K562 (cell line): ENCODE measurements at regions not wholly inside any gene's neighbourhood (a gene's known extent, or its start where the extent isn't known, plus 50 kb on each side); places are given as distances from the start of the nearest gene placed in this dataset.

Experiments used
- ATAC-seq: fragments of 200-7000 bp; cut with Tn5 transposase; 3 replicates; pipeline ENCODE4 v1.9.1; 2020; ENCODE audit warnings: moderate library complexity
- BruUV-seq: library from RNA; stranded (reverse); fragments of 400-500 nt; replicated peaks from 2 replicates; lab custom pipeline; 2021; lab: Mats Ljungman, UMichigan
- CTCF ChIA-PET: fragments of 300-600 bp; formaldehyde crosslinking; extraction: SDS; loops from one replicate; lab custom pipeline; 2021; ENCODE audit warnings: low intra/inter-chr PET ratio; lab: Yijun Ruan, JAX
- POLR2A ChIA-PET: fragments of 300-600, 350-650 bp; sonication (Branson Sonifier 250); formaldehyde crosslinking; extraction: SDS; loops from one replicate; lab custom pipeline; 2021; ENCODE audit warnings: antibody characterized with exemption, inconsistent platforms; lab: Yijun Ruan, JAX
- DNase-seq, 4 experiments: peaks; one replicate each; pipeline versions ENCODE4 v3.0.0 to v3.0.0-alpha.2; 2011 to 2018; ENCODE audit warnings: low spot score in 3 of 4, mixed read lengths in 3 of 4; ENCODE audit errors: extremely low read depth in 1 of 4
- FAIRE-seq: peaks from 2 replicates; lab custom pipeline; 2011; peaks lifted over from hg19 to GRCh38; lab: Jason Lieb, UNC
- H2AFZ ChIP-seq: 2 replicates; pipeline ENCODE4 v1.6.0; 2011; ENCODE audit warnings: low read depth, low read length, control low read depth, inconsistent platforms
- H3K27ac ChIP-seq: fragments of 200-600 bp; 3 replicates; pipeline ENCODE4 v1.8.0; 2011; ENCODE audit warnings: low read depth, mild to moderate bottlenecking, control low read depth, inconsistent platforms, low read length, moderate library complexity, mixed read lengths; ENCODE audit errors: extremely low read depth
- H3K27me3 ChIP-seq, 2 experiments: fragments of 300-600 bp in 1 of 2; 2 replicates in 1 of 2; 3 replicates in 1 of 2; pipeline versions ENCODE4 v1.6.0 to v1.8.0; 2011; ENCODE audit warnings: inconsistent platforms in 2 of 2, low read length in 2 of 2, mild to moderate bottlenecking in 1 of 2, mixed read lengths in 1 of 2, moderate library complexity in 1 of 2; ENCODE audit not compliant: control insufficient read depth in 2 of 2, insufficient read depth in 2 of 2
- H3K36me3 ChIP-seq: fragments of 300-600 bp; 3 replicates; pipeline ENCODE4 v1.8.0; 2011; ENCODE audit warnings: mild to moderate bottlenecking, low read length, inconsistent platforms; ENCODE audit not compliant: control insufficient read depth, insufficient read depth
- H3K4me1 ChIP-seq, 2 experiments: fragments of 200-600 bp in 1 of 2; replicated peaks in 1 of 2; 2 replicates in 1 of 2; 3 replicates in 1 of 2; pipeline versions ENCODE4 v1.5.1 to v1.8.0; 2011; ENCODE audit warnings: inconsistent platforms in 2 of 2, low read length in 2 of 2, mild to moderate bottlenecking in 1 of 2, mixed read lengths in 1 of 2, moderate library complexity in 1 of 2; ENCODE audit not compliant: control insufficient read depth in 2 of 2, insufficient read depth in 2 of 2
- H3K4me2 ChIP-seq: 2 replicates; pipeline ENCODE4 v1.6.1; 2011; ENCODE audit warnings: low read length, control low read depth, inconsistent platforms, mixed read lengths; ENCODE audit not compliant: insufficient read depth
- H3K4me3 ChIP-seq: fragments of 200-600 bp; sonication (generic), shearing (Covaris generic); 2 replicates; pipeline ENCODE4 v1.5.1; 2016; ENCODE audit warnings: control low read depth, inconsistent platforms
- H3K79me2 ChIP-seq: fragments of 200-600 bp; 3 replicates; pipeline ENCODE4 v1.8.0; 2011; ENCODE audit warnings: low read length, inconsistent platforms; ENCODE audit not compliant: control insufficient read depth, insufficient read depth
- H3K9ac ChIP-seq, 2 experiments: 2 replicates each; pipeline versions ENCODE4 v1.6.0 to v1.6.1; 2011; ENCODE audit warnings: low read depth in 2 of 2, low read length in 2 of 2, control low read depth in 1 of 2, inconsistent platforms in 1 of 2, mild to moderate bottlenecking in 1 of 2, mixed read lengths in 1 of 2; ENCODE audit not compliant: insufficient read depth in 1 of 2
- H3K9me1 ChIP-seq: one replicate; pipeline ENCODE4 v1.6.0; 2011; ENCODE audit warnings: inconsistent platforms, mild to moderate bottlenecking, low read length, moderate library complexity; ENCODE audit not compliant: control insufficient read depth, insufficient read depth
- H3K9me3 ChIP-seq: replicated peaks from 2 replicates; pipeline ENCODE4 v1.5.1; 2011; ENCODE audit warnings: low read depth, low read length, inconsistent platforms; ENCODE audit not compliant: control insufficient read depth, insufficient read depth
- H4K20me1 ChIP-seq: replicated peaks from 2 replicates; pipeline ENCODE4 v1.6.1; 2011; ENCODE audit warnings: low read length, inconsistent platforms, mixed read lengths; ENCODE audit not compliant: control insufficient read depth, insufficient read depth
- BACH1 ChIP-seq: fragments of 200-800 bp; sonication (Bioruptor generic); IDR thresholded peaks from 2 replicates; pipeline ENCODE4 v1.6.1; 2016; ENCODE audit warnings: missing genetic modification characterization, missing compliant biosample characterization
- BCL6 ChIP-seq: fragments of 250-450 bp; sonication (Bioruptor Pico); IDR thresholded peaks from 2 replicates; pipeline ENCODE4 v1.4.0; 2020
- EZH2 ChIP-seq: IDR thresholded peaks from 2 replicates; pipeline ENCODE4 v1.6.1; 2012; ENCODE audit warnings: low read depth, mild to moderate bottlenecking, inconsistent platforms, low read length, borderline replicate concordance
- NFRKB ChIP-seq: fragments of 450-650 bp; IDR thresholded peaks from 2 replicates; pipeline ENCODE4 v1.6.1; 2016; ENCODE audit warnings: low read depth
- POLR2B ChIP-seq: fragments of 450-650 bp; IDR thresholded peaks from 2 replicates; pipeline ENCODE4 v1.6.1; 2018; ENCODE audit warnings: low read depth; ENCODE audit not compliant: partially characterized antibody
- ZNF121 ChIP-seq: sonication (generic); formaldehyde crosslinking; conservative IDR thresholded peaks from 2 replicates; pipeline ENCODE4 v1.8.0; 2022; ENCODE audit warnings: missing genetic modification reagents
- ZNF695 ChIP-seq: fragments of 450-650 bp; formaldehyde crosslinking; IDR thresholded peaks from 2 replicates; pipeline ENCODE4 v1.4.0; 2020; ENCODE audit warnings: mild to moderate bottlenecking, moderate library complexity
- WGBS: fragments of 100-300 bp; shearing (Covaris generic); methylation state at CpG from one replicate; pipeline ENCODE4 v1.1.6; 2016; ENCODE audit warnings: low coverage, mixed read lengths; ENCODE audit not compliant: insufficient coverage; ENCODE audit errors: missing lambda C conversion rate; 5-methylcytosine and 5-hydroxymethylcytosine counted together
- in situ Hi-C: fragments of 300-500 bp; cut with MboI; formaldehyde crosslinking; loops from 4 replicates; pipeline ENCODE4 v1.15.0; 2018; ENCODE audit warnings: inconsistent platforms, mixed read lengths
- intact Hi-C: fragments of 100-400 bp; cut with micrococcal nuclease; formaldehyde crosslinking; loops from 2 replicates; pipeline ENCODE4 v1.14.2; 2022
- TF ChIP-seq, protein P1 (sequence below): fragments of 450-650 bp; formaldehyde crosslinking; IDR thresholded peaks from 2 replicates; pipeline ENCODE4 v1.4.0; 2022; ENCODE audit warnings: missing genetic modification characterization
- TF ChIP-seq, protein P2 (sequence below): sonication (generic); formaldehyde crosslinking; IDR thresholded peaks from 2 replicates; pipeline ENCODE4 v1.8.0; 2023; ENCODE audit warnings: missing genetic modification reagents, mild to moderate bottlenecking, borderline replicate concordance

DNA sequence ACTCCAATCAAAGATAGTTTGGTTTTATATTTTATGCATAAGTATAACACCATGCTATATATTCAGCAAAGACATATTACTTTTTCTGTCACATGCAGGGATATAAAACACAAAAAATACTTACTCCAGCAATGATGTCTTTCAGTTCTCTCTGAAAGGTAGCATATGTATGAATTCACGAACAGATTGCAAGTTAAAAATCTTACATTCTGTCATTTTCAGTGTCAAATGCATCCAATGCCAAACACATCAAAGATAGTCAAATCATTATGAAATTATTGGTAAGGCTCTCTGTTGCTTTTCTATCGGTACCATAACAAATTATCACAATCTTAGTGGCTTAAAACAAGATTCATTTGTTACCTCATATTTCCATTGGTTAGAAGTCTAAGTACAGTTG lies 492.0 kb upstream of the KIF2B start:
- Histone ChIP-seq H3K9me3 (no peaks in the 10 kb centered on the region; the same call in 1 of the 2 replicates), H3K27me3 (no peaks in the 10 kb centered on the region), H3K4me3 (no peak overlapping the region), H2AFZ (no peak overlapping the region), H4K20me1 (no peaks in the 10 kb centered on the region), H3K36me3 (no peaks in the 10 kb centered on the region), H3K9me1 (no peaks in the 10 kb centered on the region), H3K79me2 (no peaks in the 10 kb centered on the region), H3K4me2 (no peak overlapping the region), H3K9ac (no peak overlapping the region), H3K4me1 (no peaks in the 10 kb centered on the region), H3K27ac (no peak overlapping the region)
- no peak for TF ChIP-seq ZNF121 (CRISPR knock-in tag)
- DNase-seq (no peak), FAIRE-seq (no peak), ATAC-seq (no peak)
- in situ Hi-C loops = no loop called here
- intact Hi-C loops = no loop called here
- BruUV-seq = no TSS peak
- ChIA-PET POLR2A (no interaction called here), CTCF (no interaction called here)
- WGBS = 0% methylated on average over 2 of the region's 2 CpGs

DNA sequence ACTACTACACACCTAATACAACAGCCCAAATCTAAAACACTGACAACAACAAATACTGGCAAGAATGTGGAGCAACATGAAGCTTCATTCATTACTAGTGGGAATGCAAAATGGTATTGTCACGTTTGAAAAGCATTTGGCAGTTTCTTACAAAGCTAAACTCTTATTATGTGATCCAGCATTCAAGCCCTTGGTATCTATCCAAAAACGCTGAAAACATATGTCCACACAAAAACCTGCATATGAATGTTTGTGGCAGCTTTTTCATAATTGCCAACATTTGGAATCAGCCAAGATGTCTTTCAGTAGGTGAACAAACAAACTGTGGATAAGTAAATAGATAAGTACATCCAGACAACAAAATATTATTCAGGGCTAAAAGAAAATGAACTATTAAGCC lies 501.1 kb upstream of the KIF2B start:
- POLR2A ChIA-PET = no interaction called here
- no peaks in the 10 kb centered on the region for H3K79me2 ChIP-seq
- CTCF ChIA-PET = no interaction called here
- no peaks in the 10 kb centered on the region for H3K27me3 ChIP-seq
- no peak overlapping the region for H3K4me3 ChIP-seq
- H3K4me1 ChIP-seq = no peaks in the 10 kb centered on the region
- H3K9me1 ChIP-seq = no peaks in the 10 kb centered on the region
- H3K9ac ChIP-seq = no peak overlapping the region
- no TSS peak for BruUV-seq
- H4K20me1 ChIP-seq = no peaks in the 10 kb centered on the region
- H2AFZ ChIP-seq = no peak overlapping the region
- intact Hi-C loops (no loop called here), in situ Hi-C loops (no loop called here)
- no peak overlapping the region for H3K27ac ChIP-seq
- no peak overlapping the region for H3K4me2 ChIP-seq
- DNase-seq (no peak), FAIRE-seq (no peak), ATAC-seq (no peak)
- WGBS = 3% methylated on average over 2 of the region's 2 CpGs
- no peaks in the 10 kb centered on the region for H3K36me3 ChIP-seq
- no peaks in the 10 kb centered on the region for H3K9me3 ChIP-seq
- TF ChIP-seq ZNF695 (CRISPR knock-in tag) = no peak
- no peak for TF ChIP-seq BCL6 (CRISPR knock-in tag)
- no peak for TF ChIP-seq NFRKB
- no peak for TF ChIP-seq BACH1 (tag)
- TF ChIP-seq, protein P1, sequence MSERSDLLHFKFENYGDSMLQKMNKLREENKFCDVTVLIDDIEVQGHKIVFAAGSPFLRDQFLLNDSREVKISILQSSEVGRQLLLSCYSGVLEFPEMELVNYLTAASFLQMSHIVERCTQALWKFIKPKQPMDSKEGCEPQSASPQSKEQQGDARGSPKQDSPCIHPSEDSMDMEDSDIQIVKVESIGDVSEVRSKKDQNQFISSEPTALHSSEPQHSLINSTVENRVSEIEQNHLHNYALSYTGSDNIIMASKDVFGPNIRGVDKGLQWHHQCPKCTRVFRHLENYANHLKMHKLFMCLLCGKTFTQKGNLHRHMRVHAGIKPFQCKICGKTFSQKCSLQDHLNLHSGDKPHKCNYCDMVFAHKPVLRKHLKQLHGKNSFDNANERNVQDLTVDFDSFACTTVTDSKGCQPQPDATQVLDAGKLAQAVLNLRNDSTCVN (CRISPR knock-in tag) = no peak
- TF ChIP-seq, protein P2, sequence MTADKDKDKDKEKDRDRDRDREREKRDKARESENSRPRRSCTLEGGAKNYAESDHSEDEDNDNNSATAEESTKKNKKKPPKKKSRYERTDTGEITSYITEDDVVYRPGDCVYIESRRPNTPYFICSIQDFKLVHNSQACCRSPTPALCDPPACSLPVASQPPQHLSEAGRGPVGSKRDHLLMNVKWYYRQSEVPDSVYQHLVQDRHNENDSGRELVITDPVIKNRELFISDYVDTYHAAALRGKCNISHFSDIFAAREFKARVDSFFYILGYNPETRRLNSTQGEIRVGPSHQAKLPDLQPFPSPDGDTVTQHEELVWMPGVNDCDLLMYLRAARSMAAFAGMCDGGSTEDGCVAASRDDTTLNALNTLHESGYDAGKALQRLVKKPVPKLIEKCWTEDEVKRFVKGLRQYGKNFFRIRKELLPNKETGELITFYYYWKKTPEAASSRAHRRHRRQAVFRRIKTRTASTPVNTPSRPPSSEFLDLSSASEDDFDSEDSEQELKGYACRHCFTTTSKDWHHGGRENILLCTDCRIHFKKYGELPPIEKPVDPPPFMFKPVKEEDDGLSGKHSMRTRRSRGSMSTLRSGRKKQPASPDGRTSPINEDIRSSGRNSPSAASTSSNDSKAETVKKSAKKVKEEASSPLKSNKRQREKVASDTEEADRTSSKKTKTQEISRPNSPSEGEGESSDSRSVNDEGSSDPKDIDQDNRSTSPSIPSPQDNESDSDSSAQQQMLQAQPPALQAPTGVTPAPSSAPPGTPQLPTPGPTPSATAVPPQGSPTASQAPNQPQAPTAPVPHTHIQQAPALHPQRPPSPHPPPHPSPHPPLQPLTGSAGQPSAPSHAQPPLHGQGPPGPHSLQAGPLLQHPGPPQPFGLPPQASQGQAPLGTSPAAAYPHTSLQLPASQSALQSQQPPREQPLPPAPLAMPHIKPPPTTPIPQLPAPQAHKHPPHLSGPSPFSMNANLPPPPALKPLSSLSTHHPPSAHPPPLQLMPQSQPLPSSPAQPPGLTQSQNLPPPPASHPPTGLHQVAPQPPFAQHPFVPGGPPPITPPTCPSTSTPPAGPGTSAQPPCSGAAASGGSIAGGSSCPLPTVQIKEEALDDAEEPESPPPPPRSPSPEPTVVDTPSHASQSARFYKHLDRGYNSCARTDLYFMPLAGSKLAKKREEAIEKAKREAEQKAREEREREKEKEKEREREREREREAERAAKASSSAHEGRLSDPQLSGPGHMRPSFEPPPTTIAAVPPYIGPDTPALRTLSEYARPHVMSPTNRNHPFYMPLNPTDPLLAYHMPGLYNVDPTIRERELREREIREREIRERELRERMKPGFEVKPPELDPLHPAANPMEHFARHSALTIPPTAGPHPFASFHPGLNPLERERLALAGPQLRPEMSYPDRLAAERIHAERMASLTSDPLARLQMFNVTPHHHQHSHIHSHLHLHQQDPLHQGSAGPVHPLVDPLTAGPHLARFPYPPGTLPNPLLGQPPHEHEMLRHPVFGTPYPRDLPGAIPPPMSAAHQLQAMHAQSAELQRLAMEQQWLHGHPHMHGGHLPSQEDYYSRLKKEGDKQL (CRISPR knock-in tag) = no peak
- TF ChIP-seq POLR2B = no peak
- no peak for TF ChIP-seq EZH2
